GM23338 (cell line): ENCODE measurements at regions not wholly inside any gene's neighbourhood (a gene's known extent, or its start where the extent isn't known, plus 50 kb on each side); places are given as distances from the start of the nearest gene placed in this dataset.

Experiments
- ATAC-seq: fragments of 200-7000 bp; cut with Tn5 transposase; 3 replicates; pipeline ENCODE4 v1.9.1; 2020
- DNase-seq: peaks from one replicate; pipeline ENCODE4 v3.0.0-alpha.2; 2015; ENCODE audit warnings: low spot score
- H2AFZ ChIP-seq: fragments of 200-600 bp; sonication (generic); 2 replicates; pipeline ENCODE4 v1.8.0; 2016; ENCODE audit warnings: antibody characterized with exemption, mild to moderate bottlenecking, moderate library complexity
- H3F3A ChIP-seq: fragments of 200-600 bp; sonication (generic); replicated peaks from 2 replicates; pipeline ENCODE4 v1.8.0; 2017; ENCODE audit warnings: antibody characterized with exemption, mixed run types, low read depth
- H3K27ac ChIP-seq: fragments of 200-600 bp; sonication (generic); 2 replicates; pipeline ENCODE4 v1.6.1; 2016; ENCODE audit warnings: low read depth
- H3K27me3 ChIP-seq: fragments of 200-600 bp; sonication (generic); 2 replicates; pipeline ENCODE4 v1.8.0; 2016; ENCODE audit warnings: mild to moderate bottlenecking, mixed run types, moderate library complexity; ENCODE audit not compliant: insufficient read depth
- H3K36me3 ChIP-seq: fragments of 200-600 bp; sonication (generic); 2 replicates; pipeline ENCODE4 v1.8.0; 2016; ENCODE audit warnings: mild to moderate bottlenecking; ENCODE audit not compliant: insufficient read depth
- H3K4me1 ChIP-seq: fragments of 200-600 bp; sonication (generic); 2 replicates; pipeline ENCODE4 v1.8.0; 2016; ENCODE audit warnings: mild to moderate bottlenecking, moderate library complexity; ENCODE audit not compliant: insufficient read depth
- H3K4me2 ChIP-seq: fragments of 200-600 bp; sonication (generic); 2 replicates; pipeline ENCODE4 v1.7.1; 2017; ENCODE audit warnings: mixed run types
- H3K4me3 ChIP-seq: fragments of 200-600 bp; sonication (generic); 2 replicates; pipeline ENCODE4 v1.6.1; 2016; ENCODE audit warnings: mixed run types
- H3K79me2 ChIP-seq: fragments of 200-600 bp; sonication (generic); replicated peaks from 2 replicates; pipeline ENCODE4 v1.8.0; 2017; ENCODE audit warnings: mild to moderate bottlenecking; ENCODE audit not compliant: insufficient read depth
- H3K9me2 ChIP-seq: fragments of 200-600 bp; sonication (generic); 2 replicates; pipeline ENCODE4 v1.8.0; 2017; ENCODE audit not compliant: insufficient read depth
- H4K20me1 ChIP-seq: fragments of 200-600 bp; sonication (generic); replicated peaks from 2 replicates; pipeline ENCODE4 v1.8.0; 2017; ENCODE audit warnings: mild to moderate bottlenecking; ENCODE audit not compliant: insufficient read depth
- H3K27ac Mint-ChIP-seq: 2 replicates; pipeline ENCODE4 v1.8.0; 2020; ENCODE audit warnings: inconsistent platforms, mild to moderate bottlenecking, moderate library complexity, mixed read lengths
- H3K27me3 Mint-ChIP-seq: 3 replicates; pipeline ENCODE4 v1.8.0; 2022; ENCODE audit warnings: low read depth, mild to moderate bottlenecking, moderate library complexity, mixed read lengths, inconsistent platforms; ENCODE audit not compliant: insufficient read depth, poor library complexity
- H3K36me3 Mint-ChIP-seq: 3 replicates; pipeline ENCODE4 v1.8.0; 2021; ENCODE audit warnings: low read depth, mild to moderate bottlenecking, inconsistent platforms, moderate library complexity, mixed read lengths
- H3K4me1 Mint-ChIP-seq: 3 replicates; pipeline ENCODE4 v1.8.0; 2020; ENCODE audit warnings: mild to moderate bottlenecking, inconsistent platforms, mixed read lengths
- H3K4me3 Mint-ChIP-seq: 3 replicates; pipeline ENCODE4 v1.8.0; 2021; ENCODE audit warnings: moderate library complexity, mild to moderate bottlenecking, inconsistent platforms, mixed read lengths
- H3K9me3 Mint-ChIP-seq: 3 replicates; pipeline ENCODE4 v1.8.0; 2020; ENCODE audit warnings: moderate library complexity, mild to moderate bottlenecking, inconsistent platforms, mixed read lengths
- CREB1 ChIP-seq: fragments of 250-450 bp; sonication (Bioruptor Pico); IDR thresholded peaks from 2 replicates; pipeline ENCODE4 v1.5.0; 2020; ENCODE audit warnings: low read depth, mild to moderate bottlenecking, moderate library complexity
- CTCF ChIP-seq, 2 experiments: fragments of 200-600 bp in 1 of 2; sonication (generic) in 1 of 2; conservative IDR thresholded peaks; 2 replicates each; pipeline versions ENCODE4 v1.5.1 to v1.6.1; 2016 to 2017; ENCODE audit warnings: antibody characterized with exemption in 2 of 2, low read depth in 2 of 2, mild to moderate bottlenecking in 2 of 2, moderate library complexity in 1 of 2
- ETS1 ChIP-seq: IDR thresholded peaks from 2 replicates; pipeline ENCODE4 v1.6.1; 2016; ENCODE audit warnings: antibody characterized with exemption
- EZH2 ChIP-seq: fragments of 200-600 bp; sonication (generic); IDR thresholded peaks from one replicate; pipeline ENCODE4 v1.8.0; 2017; ENCODE audit warnings: antibody characterized with exemption, mild to moderate bottlenecking, low read depth; ENCODE audit not compliant: unreplicated experiment
- EZH2phosphoT487 ChIP-seq: fragments of 200-600 bp; sonication (generic); IDR thresholded peaks from one replicate; pipeline ENCODE4 v1.8.1; 2018; ENCODE audit warnings: antibody characterized with exemption; ENCODE audit not compliant: unreplicated experiment
- JUNB ChIP-seq: IDR thresholded peaks from one replicate; pipeline ENCODE4 v1.6.1; 2016; ENCODE audit warnings: antibody characterized with exemption; ENCODE audit not compliant: unreplicated experiment
- NANOG ChIP-seq: IDR thresholded peaks from 2 replicates; pipeline ENCODE4 v1.6.1; 2016; ENCODE audit warnings: antibody characterized with exemption, borderline replicate concordance
- POLR2AphosphoS5 ChIP-seq: IDR thresholded peaks from 2 replicates; pipeline ENCODE4 v1.6.1; 2016; ENCODE audit warnings: antibody characterized with exemption, low read depth
- STAT1 ChIP-seq: IDR thresholded peaks from one replicate; pipeline ENCODE4 v1.6.1; 2016; ENCODE audit warnings: antibody characterized with exemption; ENCODE audit not compliant: unreplicated experiment
- ZNF114 ChIP-seq: fragments of 250-450 bp; sonication (Bioruptor Pico); IDR thresholded peaks from 2 replicates; pipeline ENCODE4 v1.5.0; 2020; ENCODE audit warnings: mild to moderate bottlenecking, moderate library complexity
- ZNF331 ChIP-seq: fragments of 250-450 bp; sonication (Bioruptor Pico); IDR thresholded peaks from 2 replicates; pipeline ENCODE4 v1.5.0; 2020; ENCODE audit warnings: low read depth, mild to moderate bottlenecking, moderate library complexity
- ZNF462 ChIP-seq: fragments of 250-450 bp; sonication (Bioruptor Pico); IDR thresholded peaks from 2 replicates; pipeline ENCODE4 v1.5.0; 2020; ENCODE audit warnings: mild to moderate bottlenecking, moderate library complexity
- TF ChIP-seq, protein P1 (sequence below): IDR thresholded peaks from one replicate; pipeline ENCODE4 v1.6.1; 2018; ENCODE audit warnings: antibody characterized with exemption; ENCODE audit not compliant: unreplicated experiment

DNA sequence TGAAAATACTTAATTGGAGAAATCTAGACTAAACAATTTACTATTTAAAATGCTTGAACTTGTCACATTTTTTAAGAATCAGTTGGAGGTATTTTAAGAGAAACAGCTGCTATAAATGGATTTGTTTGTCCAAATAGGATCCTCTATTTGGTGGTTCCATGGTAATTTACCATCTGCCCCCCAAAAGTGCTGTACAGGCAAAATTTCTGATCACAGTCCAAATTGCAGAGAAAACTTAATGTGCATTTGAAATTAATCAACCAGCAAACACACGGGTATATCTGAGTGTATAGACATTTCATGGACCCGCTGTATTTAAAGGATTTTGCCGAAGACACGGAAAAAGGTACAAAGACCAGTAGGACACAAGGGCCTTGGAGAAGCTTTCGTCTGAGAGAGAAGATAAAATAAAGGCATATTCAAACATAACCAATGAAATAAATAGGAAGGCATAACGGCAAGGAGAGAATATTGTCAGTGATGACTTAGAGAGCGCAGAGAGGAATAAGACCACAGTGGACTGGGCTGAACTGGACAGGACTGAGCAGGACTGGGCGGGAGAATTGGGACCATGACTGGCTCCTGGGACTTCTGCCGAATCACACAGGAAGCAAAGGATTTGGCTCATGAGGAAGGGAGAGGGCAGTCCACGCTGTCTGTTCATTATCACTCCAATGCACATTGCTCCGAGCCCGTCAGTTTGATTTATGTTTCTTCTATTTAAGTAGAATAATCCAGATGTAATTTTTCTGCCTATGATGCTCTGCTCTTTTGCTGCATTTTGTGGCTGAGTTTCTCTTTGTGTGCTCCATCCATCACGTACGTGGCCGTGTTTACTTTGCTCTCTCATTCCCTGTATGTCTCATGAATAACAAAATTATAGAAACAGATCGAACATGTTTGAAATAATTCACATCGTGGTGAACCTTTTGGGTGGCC lies 112.8 kb downstream of the PRLHR start:
- no peak overlapping the region for H3K4me3 ChIP-seq
- no peaks in the 10 kb centered on the region for H3K36me3 ChIP-seq
- no peak overlapping the region for H3K4me2 ChIP-seq
- H3K9me3 Mint-ChIP-seq, result no peaks in the 10 kb centered on the region; the same call in 2 of the 3 replicates
- no peaks in the 10 kb centered on the region for H3K4me1 ChIP-seq
- no peak for DNase-seq
- H3K27me3 ChIP-seq, result no peaks in the 10 kb centered on the region
- H2AFZ ChIP-seq, result no peak overlapping the region
- H3K4me3 Mint-ChIP-seq, result no peak overlapping the region
- H3K27ac ChIP-seq, result no peak overlapping the region
- H3K27me3 Mint-ChIP-seq, result no peaks in the 10 kb centered on the region
- H3K27ac Mint-ChIP-seq, result no peak overlapping the region
- no peaks in the 10 kb centered on the region for H3K4me1 Mint-ChIP-seq
- H3K79me2 ChIP-seq, result no peaks in the 10 kb centered on the region
- TF ChIP-seq EZH2phosphoT487, result no peak
- TF ChIP-seq NANOG, result no peak
- TF ChIP-seq EZH2, result no peak
- TF ChIP-seq CREB1 (CRISPR knock-in tag), result no peak
- TF ChIP-seq JUNB, result no peak
- TF ChIP-seq POLR2AphosphoS5, result no peak
- TF ChIP-seq ZNF331 (CRISPR knock-in tag), result no peak
- TF ChIP-seq, protein P1, sequence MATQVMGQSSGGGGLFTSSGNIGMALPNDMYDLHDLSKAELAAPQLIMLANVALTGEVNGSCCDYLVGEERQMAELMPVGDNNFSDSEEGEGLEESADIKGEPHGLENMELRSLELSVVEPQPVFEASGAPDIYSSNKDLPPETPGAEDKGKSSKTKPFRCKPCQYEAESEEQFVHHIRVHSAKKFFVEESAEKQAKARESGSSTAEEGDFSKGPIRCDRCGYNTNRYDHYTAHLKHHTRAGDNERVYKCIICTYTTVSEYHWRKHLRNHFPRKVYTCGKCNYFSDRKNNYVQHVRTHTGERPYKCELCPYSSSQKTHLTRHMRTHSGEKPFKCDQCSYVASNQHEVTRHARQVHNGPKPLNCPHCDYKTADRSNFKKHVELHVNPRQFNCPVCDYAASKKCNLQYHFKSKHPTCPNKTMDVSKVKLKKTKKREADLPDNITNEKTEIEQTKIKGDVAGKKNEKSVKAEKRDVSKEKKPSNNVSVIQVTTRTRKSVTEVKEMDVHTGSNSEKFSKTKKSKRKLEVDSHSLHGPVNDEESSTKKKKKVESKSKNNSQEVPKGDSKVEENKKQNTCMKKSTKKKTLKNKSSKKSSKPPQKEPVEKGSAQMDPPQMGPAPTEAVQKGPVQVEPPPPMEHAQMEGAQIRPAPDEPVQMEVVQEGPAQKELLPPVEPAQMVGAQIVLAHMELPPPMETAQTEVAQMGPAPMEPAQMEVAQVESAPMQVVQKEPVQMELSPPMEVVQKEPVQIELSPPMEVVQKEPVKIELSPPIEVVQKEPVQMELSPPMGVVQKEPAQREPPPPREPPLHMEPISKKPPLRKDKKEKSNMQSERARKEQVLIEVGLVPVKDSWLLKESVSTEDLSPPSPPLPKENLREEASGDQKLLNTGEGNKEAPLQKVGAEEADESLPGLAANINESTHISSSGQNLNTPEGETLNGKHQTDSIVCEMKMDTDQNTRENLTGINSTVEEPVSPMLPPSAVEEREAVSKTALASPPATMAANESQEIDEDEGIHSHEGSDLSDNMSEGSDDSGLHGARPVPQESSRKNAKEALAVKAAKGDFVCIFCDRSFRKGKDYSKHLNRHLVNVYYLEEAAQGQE, result no peak
- no peak for TF ChIP-seq ZNF114 (CRISPR knock-in tag)
- no peak for TF ChIP-seq ZNF462 (CRISPR knock-in tag)
- no peak for TF ChIP-seq ETS1
- TF ChIP-seq CTCF (conservative IDR thresholded peaks at IDR 0.05; ENCODE audit: low read depth in 2 of 2), result no peak
- TF ChIP-seq STAT1, result no peak
- H3F3A ChIP-seq, result no peaks in the 10 kb centered on the region
- no peaks in the 10 kb centered on the region for H4K20me1 ChIP-seq
- peaks cover 2% of the 10 kb centered on the region; the same call in 1 of the 2 replicates for H3K9me2 ChIP-seq
- no peak for ATAC-seq
- H3K36me3 Mint-ChIP-seq, result no peaks in the 10 kb centered on the region; the same call in 2 of the 3 replicates
